Fibroblast of villous mesenchyme (primary cell): ENCODE measurements at regions not wholly inside any gene's neighbourhood (a gene's known extent, or its start where the extent isn't known, plus 50 kb on each side); places are given as distances from the start of the nearest gene placed in this dataset.
"Not testable (repeated sequence)": the region's sequence is repeated elsewhere in the genome, so short reads cannot be mapped to it uniquely, and the experiment has no call there.

Experiments used
- DNase-seq: peaks from one replicate; pipeline ENCODE4 v3.0.0-alpha.2; 2010; ENCODE audit warnings: low read depth
- H3K4me3 ChIP-seq: 2 replicates; pipeline ENCODE4 v1.5.1; 2011; ENCODE audit warnings: low read depth, mild to moderate bottlenecking, low read length
- TF ChIP-seq, protein P1 (sequence below): IDR thresholded peaks from 2 replicates; pipeline ENCODE4 v1.5.1; 2012; ENCODE audit warnings: low read depth, mild to moderate bottlenecking, low read length; ENCODE audit not compliant: insufficient read depth

DNA sequence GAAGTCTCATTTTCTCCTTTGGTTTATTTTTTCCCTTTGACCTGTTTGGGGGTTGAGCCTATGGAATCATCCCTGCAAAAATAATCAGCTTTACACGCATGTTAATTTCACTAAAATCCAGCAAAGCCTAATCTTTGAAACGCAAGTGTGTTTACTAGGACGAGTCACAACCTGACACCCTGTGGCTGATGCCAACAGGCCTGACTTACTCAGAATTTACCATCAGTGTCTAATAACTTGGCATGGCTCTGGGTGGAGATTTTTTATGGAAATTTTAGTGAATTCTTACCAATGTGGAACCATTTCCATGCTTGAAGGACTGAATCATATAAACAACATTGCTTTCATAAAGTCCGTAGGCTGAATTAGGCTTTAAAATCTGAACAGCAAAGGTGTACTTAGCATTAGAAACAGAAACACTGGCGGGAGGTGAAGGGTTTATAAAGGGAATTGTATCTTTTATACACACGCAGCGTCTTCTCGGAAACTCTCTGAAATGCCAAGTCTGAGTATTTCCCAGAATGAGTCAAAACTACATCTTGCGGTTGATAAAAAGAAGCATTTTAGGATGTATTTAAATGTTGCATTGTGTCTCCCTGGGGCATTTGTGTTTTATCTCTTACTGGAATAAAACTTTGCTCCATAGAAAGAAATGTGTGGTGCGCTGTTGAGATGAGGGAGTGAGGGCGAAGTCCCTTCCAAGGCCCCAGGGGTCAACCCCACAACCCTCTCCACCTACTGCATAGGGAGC is 81.2 kb downstream of the DACT2 start:
- no peak overlapping the region for H3K4me3 ChIP-seq
- no peak for DNase-seq
- TF ChIP-seq, protein P1, sequence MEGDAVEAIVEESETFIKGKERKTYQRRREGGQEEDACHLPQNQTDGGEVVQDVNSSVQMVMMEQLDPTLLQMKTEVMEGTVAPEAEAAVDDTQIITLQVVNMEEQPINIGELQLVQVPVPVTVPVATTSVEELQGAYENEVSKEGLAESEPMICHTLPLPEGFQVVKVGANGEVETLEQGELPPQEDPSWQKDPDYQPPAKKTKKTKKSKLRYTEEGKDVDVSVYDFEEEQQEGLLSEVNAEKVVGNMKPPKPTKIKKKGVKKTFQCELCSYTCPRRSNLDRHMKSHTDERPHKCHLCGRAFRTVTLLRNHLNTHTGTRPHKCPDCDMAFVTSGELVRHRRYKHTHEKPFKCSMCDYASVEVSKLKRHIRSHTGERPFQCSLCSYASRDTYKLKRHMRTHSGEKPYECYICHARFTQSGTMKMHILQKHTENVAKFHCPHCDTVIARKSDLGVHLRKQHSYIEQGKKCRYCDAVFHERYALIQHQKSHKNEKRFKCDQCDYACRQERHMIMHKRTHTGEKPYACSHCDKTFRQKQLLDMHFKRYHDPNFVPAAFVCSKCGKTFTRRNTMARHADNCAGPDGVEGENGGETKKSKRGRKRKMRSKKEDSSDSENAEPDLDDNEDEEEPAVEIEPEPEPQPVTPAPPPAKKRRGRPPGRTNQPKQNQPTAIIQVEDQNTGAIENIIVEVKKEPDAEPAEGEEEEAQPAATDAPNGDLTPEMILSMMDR: no peak

DNA sequence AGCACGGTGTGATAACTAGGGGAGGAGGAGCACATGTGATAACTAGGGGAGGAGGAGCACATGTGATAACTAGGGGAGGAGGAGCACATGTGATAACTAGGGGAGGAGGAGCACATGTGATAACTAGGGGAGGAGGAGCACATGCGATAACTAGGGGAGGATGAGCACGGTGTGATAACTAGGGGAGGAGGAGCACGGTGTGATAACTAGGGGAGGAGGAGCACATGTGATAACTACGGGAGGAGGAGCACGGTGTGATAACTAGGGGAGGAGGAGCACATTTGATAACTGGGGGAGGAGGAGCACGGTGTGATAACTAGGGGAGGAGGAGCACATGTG is 85.7 kb downstream of the DACT2 start:
- not testable (repeated sequence) for DNase-seq, H3K4me3 ChIP-seq

DNA sequence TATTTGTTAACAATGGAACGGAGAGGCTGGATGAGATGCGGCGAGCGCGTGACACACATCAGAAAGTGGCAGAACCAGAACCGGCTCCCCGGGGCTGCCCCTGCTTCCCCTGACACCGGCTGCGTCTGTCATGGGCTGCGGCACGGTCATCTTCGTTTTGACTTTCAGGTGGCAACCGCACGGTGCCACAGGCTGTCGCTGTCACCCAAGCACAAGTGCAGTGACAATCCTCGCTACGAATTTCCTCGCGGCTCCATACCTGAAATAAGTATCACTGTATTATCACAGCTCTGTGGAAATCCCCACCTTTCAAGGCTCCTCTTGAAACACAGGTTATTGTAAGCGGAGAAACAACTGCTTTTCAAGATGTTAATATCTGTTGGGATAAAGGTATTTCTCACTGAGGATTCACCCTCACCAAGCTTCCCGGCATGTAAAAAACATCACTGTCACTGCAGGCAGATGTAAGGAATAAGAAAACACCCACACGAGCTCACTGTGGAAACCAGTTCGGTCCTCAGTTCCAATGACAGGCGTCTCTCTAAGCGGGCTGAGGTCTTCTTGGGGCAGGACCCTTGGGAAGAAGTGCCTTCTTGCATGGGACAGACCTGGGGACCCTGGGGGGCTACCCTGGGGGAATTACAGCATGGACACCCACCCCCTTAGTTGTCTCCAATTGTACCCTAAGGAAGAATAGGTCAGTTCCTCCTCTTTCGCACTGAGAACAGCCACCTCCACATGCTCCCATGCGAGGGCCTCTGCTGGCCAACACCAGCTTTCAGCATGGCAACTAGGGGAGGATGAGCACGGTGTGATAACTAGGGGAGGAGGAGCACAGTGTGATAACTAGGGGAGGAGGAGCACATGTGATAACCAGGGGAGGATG is 86.3 kb downstream of the DACT2 start:
- H3K4me3 ChIP-seq: no peak overlapping the region
- no peak for DNase-seq
- TF ChIP-seq, protein P1: peak; percentile 12

DNA sequence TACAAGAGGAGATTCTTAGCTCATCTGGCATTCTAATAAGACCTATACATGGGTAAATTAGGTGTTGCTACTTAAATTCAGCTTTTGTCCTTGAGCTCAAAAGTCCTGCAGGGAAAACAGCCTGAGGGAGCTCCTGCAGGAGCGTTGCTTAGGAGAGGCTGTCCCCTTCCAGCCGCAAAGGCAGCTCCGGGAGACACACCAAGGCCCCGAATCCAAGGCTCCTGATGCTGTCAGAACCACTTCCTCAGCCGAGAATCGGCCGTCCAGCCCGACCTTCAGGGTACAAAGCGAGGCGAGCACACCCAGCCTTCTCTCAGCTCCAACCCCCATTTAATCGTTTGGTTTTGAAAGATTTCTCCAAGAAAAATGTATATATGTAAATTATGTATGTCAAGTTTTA is 87.0 kb downstream of the DACT2 start:
- no peak overlapping the region for H3K4me3 ChIP-seq
- no peak for DNase-seq
- TF ChIP-seq, protein P1: no peak

DNA sequence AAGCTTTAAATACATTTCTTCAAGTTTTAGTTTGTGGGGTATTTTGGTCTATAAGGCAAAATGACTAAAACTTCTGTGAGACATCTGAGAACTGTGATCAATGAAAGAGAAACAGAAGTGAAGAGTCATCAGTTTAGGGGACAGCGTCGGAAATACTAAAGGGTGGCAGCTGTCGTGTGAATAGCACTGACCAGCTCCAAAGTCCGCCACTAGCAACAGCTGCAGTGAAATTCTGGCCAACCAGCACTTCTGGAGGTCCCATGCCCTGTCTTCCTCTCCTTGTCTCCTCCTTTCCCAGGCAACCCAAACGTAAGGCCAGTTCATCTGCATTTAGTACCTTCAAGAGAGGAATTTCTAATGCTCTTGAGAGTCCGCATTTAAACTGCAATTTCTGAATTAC is 87.5 kb downstream of the DACT2 start:
- H3K4me3 ChIP-seq: no peak overlapping the region
- DNase-seq: no peak

DNA sequence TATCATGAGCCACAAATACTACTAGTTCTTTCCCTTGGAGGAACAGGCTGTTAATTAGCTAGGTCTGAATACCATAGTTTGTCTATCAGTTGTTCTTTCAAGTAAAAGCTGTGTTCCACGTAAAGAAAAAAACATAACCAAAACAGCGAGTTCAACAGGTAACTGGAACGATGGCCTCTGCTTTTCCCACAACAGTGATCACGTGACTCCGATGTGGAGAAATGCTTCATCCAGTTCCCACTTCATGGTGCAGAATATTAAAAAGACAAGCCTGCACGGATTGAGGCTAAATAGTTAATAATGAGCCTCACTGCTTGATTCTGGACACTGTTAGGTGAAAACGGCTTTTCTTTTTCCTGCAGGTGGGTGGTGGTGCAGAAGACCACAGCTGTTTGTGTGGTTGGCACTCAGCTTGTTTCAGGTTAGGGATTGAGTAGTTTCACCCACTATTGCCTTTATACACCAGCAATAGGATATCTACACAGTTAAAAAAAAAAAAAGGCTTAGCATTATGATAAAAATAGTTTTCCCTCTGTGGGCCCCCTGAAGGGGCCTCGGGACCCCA is 88.1 kb downstream of the DACT2 start:
- TF ChIP-seq, protein P1: no peak
- no peak overlapping the region for H3K4me3 ChIP-seq
- DNase-seq: no peak

More for the DNA sequence above, 87.5 kb downstream of the DACT2 start:
- TF ChIP-seq, protein P1: no peak

DNA sequence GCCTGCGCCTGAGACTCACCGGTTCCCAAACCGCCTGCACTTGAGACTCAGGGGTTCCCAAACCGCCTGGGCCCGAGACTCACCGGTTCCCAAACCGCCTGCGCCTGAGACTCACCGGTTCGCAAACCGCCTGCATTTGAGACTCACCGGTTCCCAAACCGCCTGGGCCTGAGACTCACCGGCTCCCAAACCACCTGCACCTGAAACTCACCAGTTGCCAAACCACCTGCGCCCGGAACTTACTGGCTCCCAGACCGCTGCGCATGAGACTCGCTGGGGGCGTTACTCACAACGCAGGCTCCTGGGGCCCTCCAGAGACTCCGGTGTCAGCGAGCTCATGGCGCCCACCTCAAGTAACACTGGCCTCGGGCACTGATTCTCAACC is 90.2 kb downstream of the DACT2 start:
- TF ChIP-seq, protein P1: no peak
- DNase-seq: no peak
- H3K4me3 ChIP-seq: no peak overlapping the region
